SU-DHL-6 (cell line): ENCODE measurements at regions not wholly inside any gene's neighbourhood (a gene's known extent, or its start where the extent isn't known, plus 50 kb on each side); places are given as distances from the start of the nearest gene placed in this dataset.

Experiments
- EZH2phosphoT487 ChIP-seq: fragments of 200-600 bp; sonication (generic), shearing (Covaris generic); conservative IDR thresholded peaks from 2 replicates; pipeline ENCODE4 v1.6.1; 2018; ENCODE audit warnings: mild to moderate bottlenecking, antibody characterized with exemption, low read length, moderate library complexity, mixed read lengths
- TF ChIP-seq, protein P1 (sequence below): fragments of 200-600 bp; sonication (generic); IDR thresholded peaks from one replicate; pipeline ENCODE4 v1.5.1; 2017; ENCODE audit warnings: antibody characterized with exemption, mild to moderate bottlenecking, low read length, moderate library complexity; ENCODE audit not compliant: insufficient read depth, poor library complexity, severe bottlenecking

DNA sequence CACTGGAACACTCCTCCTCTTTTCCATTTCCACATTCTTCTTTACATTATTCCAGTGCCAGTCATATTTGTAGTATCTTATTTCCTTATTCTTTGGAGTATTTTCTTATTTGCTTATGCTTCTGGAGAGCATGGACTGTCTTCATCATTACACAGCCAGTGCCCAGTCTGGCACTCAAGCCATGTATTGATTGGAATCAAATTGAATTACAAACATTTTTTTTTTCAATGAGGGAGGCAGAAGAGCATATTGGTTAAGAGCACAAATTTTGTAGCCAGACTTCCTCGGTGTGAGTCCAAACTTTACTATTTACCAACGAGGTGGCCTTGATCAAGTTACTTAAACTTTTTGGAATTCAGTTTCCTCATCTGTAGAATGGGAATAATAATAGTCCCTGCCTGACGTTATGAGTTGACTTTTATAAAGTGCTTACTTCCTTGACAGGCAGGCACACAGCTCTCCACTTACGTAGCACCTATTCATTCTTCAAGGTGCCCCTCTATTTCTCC, 186.6 kb upstream of the BCL6 start:
- TF ChIP-seq, protein P1, sequence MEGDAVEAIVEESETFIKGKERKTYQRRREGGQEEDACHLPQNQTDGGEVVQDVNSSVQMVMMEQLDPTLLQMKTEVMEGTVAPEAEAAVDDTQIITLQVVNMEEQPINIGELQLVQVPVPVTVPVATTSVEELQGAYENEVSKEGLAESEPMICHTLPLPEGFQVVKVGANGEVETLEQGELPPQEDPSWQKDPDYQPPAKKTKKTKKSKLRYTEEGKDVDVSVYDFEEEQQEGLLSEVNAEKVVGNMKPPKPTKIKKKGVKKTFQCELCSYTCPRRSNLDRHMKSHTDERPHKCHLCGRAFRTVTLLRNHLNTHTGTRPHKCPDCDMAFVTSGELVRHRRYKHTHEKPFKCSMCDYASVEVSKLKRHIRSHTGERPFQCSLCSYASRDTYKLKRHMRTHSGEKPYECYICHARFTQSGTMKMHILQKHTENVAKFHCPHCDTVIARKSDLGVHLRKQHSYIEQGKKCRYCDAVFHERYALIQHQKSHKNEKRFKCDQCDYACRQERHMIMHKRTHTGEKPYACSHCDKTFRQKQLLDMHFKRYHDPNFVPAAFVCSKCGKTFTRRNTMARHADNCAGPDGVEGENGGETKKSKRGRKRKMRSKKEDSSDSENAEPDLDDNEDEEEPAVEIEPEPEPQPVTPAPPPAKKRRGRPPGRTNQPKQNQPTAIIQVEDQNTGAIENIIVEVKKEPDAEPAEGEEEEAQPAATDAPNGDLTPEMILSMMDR, result no peak
- no peak for TF ChIP-seq EZH2phosphoT487
